Rectal smooth muscle tissue (tissue), 1 donor: ENCODE measurements at regions not wholly inside any gene's neighbourhood (a gene's known extent, or its start where the extent isn't known, plus 50 kb on each side); places are given as distances from the start of the nearest gene placed in this dataset.
"Not testable (repeated sequence)": the region's sequence is repeated elsewhere in the genome, so short reads cannot be mapped to it uniquely, and the experiment has no call there.

Source experiments
- H3K27ac ChIP-seq: one replicate; pipeline ENCODE4 v1.7.0; 2013; ENCODE audit warnings: low read depth, low read length, inconsistent platforms
- H3K27me3 ChIP-seq: one replicate; pipeline ENCODE4 v1.7.0; 2013; ENCODE audit warnings: low read length; ENCODE audit not compliant: control insufficient read depth, insufficient read depth
- H3K36me3 ChIP-seq: one replicate; pipeline ENCODE4 v1.7.0; 2013; ENCODE audit warnings: low read length; ENCODE audit not compliant: control insufficient read depth, insufficient read depth
- H3K4me1 ChIP-seq: one replicate; pipeline ENCODE4 v1.7.0; 2013; ENCODE audit warnings: low read length; ENCODE audit not compliant: control insufficient read depth, insufficient read depth
- H3K4me3 ChIP-seq: one replicate; pipeline ENCODE4 v1.7.0; 2013; ENCODE audit warnings: low read length
- H3K9ac ChIP-seq: one replicate; pipeline ENCODE4 v1.7.0; 2013; ENCODE audit warnings: low read length

DNA sequence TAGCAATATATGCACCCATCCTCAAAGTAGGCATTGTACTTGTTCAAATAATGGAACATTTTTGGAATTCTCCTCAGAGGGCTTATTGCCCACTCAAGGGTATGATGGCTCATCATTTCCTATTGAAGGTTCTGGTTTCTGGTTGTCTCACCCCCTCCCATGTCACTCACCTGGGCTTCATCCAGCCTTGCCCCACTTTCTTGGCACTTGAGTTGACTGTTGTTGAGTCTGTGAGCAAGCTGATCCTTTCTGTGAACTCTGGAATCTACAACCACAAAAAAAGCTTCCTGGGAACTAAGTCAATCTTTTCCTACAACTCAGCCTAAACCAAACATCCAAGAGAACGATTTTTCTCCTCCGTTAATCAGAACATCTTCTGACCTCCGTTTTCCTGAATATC is 73.9 kb upstream of the ANKH start:
- Histone ChIP-seq H3K27ac (no peak overlapping the region), H3K27me3 (no peaks in the 10 kb centered on the region)

GRCh38 chr5:14944996-14945395 is 73.4 kb upstream of the ANKH start:
- no peaks in the 10 kb centered on the region for H3K36me3 ChIP-seq
- no peaks in the 10 kb centered on the region for H3K4me1 ChIP-seq
- H3K27ac ChIP-seq, result no peak overlapping the region
- H3K4me3 ChIP-seq, result no peak overlapping the region
- no peaks in the 10 kb centered on the region for H3K27me3 ChIP-seq
- no peak overlapping the region for H3K9ac ChIP-seq

More for the DNA sequence above, 73.9 kb upstream of the ANKH start:
- Histone ChIP-seq H3K9ac (no peak overlapping the region), H3K36me3 (no peaks in the 10 kb centered on the region), H3K4me3 (no peak overlapping the region), H3K4me1 (no peaks in the 10 kb centered on the region)

GRCh38 chr5:14944350-14944739 is 72.8 kb upstream of the ANKH start:
- H3K4me3 ChIP-seq, result no peak overlapping the region
- no peaks in the 10 kb centered on the region for H3K36me3 ChIP-seq
- no peak overlapping the region for H3K27ac ChIP-seq
- H3K4me1 ChIP-seq, result no peaks in the 10 kb centered on the region
- H3K9ac ChIP-seq, result no peak overlapping the region
- no peaks in the 10 kb centered on the region for H3K27me3 ChIP-seq

GRCh38 chr5:14942212-14942611 is 70.6 kb upstream of the ANKH start:
- H3K27ac ChIP-seq, result no peak overlapping the region
- H3K27me3 ChIP-seq, result no peaks in the 10 kb centered on the region
- no peak overlapping the region for H3K4me3 ChIP-seq

GRCh38 chr5:14937254-14937653 is 65.7 kb upstream of the ANKH start:
- no peak overlapping the region for H3K4me3 ChIP-seq
- H3K9ac ChIP-seq, result no peak overlapping the region
- no peaks in the 10 kb centered on the region for H3K4me1 ChIP-seq
- no peaks in the 10 kb centered on the region for H3K36me3 ChIP-seq
- H3K27ac ChIP-seq, result no peak overlapping the region
- no peaks in the 10 kb centered on the region for H3K27me3 ChIP-seq

More at GRCh38 chr5:14942212-14942611, 70.6 kb upstream of the ANKH start:
- Histone ChIP-seq H3K9ac (no peak overlapping the region), H3K36me3 (no peaks in the 10 kb centered on the region), H3K4me1 (no peaks in the 10 kb centered on the region)

GRCh38 chr5:14936588-14936987 is 65.0 kb upstream of the ANKH start:
- H3K27ac ChIP-seq, result no peak overlapping the region
- H3K9ac ChIP-seq, result no peak overlapping the region
- H3K27me3 ChIP-seq, result no peaks in the 10 kb centered on the region
- no peak overlapping the region for H3K4me3 ChIP-seq
- H3K36me3 ChIP-seq, result no peaks in the 10 kb centered on the region
- H3K4me1 ChIP-seq, result no peaks in the 10 kb centered on the region

DNA sequence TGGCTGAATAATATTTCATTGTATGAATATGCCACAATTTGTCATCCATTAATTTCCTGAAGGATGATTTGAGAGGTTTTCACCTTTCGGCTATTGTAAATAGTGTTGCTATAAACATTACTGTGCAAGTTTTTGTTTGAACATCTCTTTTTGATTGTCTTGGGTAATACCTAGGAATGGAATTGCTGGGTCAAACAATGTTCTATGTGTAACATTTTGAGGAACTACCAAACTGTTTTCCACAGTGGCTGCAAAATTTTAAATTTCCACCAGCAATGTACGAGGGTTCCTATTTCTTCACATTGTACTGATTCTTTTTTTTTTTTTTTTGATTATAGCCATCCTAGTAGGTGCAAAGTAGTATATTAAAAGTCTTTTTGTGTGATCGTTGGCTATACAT is 63.8 kb upstream of the ANKH start:
- no peak overlapping the region for H3K9ac ChIP-seq
- H3K4me1 ChIP-seq, result no peaks in the 10 kb centered on the region
- no peak overlapping the region for H3K27ac ChIP-seq
- no peak overlapping the region for H3K4me3 ChIP-seq
- H3K36me3 ChIP-seq, result no peaks in the 10 kb centered on the region
- no peaks in the 10 kb centered on the region for H3K27me3 ChIP-seq

DNA sequence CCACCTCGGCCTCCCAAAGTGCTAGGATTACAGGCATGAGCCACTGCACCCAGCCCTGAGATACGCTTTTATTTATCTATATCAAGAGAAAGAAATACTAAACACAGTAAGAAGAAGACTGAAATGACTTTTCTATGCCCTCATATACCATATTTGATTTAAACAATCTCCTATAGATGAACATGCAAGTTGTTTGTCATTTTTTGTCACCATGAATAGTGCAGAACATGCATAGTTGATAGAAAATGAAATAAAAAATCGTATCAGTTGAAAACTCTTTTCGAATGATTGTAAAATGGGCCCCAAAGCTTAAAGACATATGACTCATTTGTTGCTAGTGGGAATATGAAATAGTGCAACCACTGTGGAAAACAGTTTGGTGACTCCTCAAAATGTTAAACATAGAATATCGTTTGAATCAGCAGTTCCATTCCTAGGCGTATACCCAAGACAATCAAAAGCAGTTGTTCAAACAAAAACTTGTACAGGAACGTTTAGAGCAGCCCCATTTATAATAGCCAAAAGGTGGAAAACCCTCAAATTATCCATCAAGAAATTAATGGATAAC is 61.4 kb upstream of the ANKH start:
- Histone ChIP-seq H3K36me3 (no peaks in the 10 kb centered on the region), H3K27me3 (no peaks in the 10 kb centered on the region), H3K4me3 (no peak overlapping the region), H3K4me1 (no peaks in the 10 kb centered on the region), H3K27ac (no peak overlapping the region), H3K9ac (no peak overlapping the region)

- Histone ChIP-seq H3K36me3 (no peaks in the 10 kb centered on the region), H3K4me3 (no peak overlapping the region), H3K9ac (no peak overlapping the region), H3K27me3 (no peaks in the 10 kb centered on the region), H3K4me1 (no peaks in the 10 kb centered on the region), H3K27ac (no peak overlapping the region)
These were observed 58.9 kb upstream of the ANKH start for GRCh38 chr5:14930486-14930885.

DNA sequence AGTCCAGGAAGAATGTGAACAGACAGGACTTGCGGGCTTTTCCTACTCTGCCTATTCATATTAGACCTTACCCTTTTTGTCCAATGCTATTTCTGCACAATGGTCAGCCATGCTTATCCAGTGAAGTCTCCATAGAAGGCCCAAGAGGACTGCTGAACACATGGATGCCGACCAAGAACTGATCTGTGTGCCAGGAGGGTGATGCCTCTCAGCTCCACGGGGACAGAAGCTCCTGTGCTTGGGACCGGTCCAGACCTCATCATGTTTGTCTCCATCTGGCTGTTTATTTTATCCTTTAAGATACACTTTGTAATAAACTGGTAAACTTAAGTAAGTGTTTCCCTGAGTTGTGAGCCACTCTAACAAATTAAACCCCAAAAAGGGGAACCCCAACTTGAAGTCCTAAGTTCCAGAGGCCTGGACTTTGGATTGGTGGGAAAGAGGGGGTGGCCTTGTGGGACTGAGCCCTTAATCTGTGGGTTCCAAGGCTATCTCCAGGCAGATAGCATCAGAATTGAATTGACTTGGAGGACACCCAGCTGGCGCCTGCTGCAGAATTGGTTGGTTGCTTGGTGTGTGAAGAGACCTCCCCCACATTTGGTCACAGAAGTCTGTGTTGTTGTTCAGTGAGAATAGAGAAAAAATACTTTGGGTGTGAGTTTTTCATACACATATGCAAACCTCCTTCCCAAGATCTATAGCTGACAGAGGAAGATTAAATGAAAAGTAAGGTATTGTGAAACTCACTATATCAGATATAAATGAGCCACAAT is 57.9 kb upstream of the ANKH start:
- H3K27me3 ChIP-seq, result no peaks in the 10 kb centered on the region
- no peak overlapping the region for H3K9ac ChIP-seq
- H3K36me3 ChIP-seq, result no peaks in the 10 kb centered on the region
- H3K27ac ChIP-seq, result no peak overlapping the region
- no peaks in the 10 kb centered on the region for H3K4me1 ChIP-seq
- no peak overlapping the region for H3K4me3 ChIP-seq

DNA sequence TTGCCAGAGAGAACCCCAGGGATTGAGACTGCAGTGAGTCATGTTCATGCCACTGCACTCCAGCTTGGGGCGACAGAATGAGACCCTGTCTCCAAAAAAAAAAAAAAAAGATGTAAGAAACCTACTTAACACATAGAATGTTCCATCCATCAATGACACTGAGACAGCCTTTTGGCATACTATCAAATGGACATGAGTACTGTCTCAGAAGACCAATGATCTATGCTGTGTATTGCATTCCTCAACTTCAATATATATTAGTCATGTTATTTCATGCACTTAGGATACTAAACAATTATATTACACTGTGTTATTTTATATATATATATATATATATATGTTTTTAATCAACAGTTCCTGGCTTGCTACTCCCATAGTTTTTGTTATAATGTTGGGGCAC is 57.1 kb upstream of the ANKH start:
- Histone ChIP-seq H3K36me3 (no peaks in the 10 kb centered on the region), H3K9ac (no peak overlapping the region), H3K4me3 (no peak overlapping the region), H3K4me1 (no peaks in the 10 kb centered on the region), H3K27me3 (no peaks in the 10 kb centered on the region), H3K27ac (no peak overlapping the region)

- H3K36me3 ChIP-seq, result no peaks in the 10 kb centered on the region
- H3K4me1 ChIP-seq, result no peaks in the 10 kb centered on the region
- no peak overlapping the region for H3K9ac ChIP-seq
- no peak overlapping the region for H3K27ac ChIP-seq
- no peak overlapping the region for H3K4me3 ChIP-seq
- H3K27me3 ChIP-seq, result no peaks in the 10 kb centered on the region
These were observed 53.7 kb upstream of the ANKH start for GRCh38 chr5:14925326-14925725.

DNA sequence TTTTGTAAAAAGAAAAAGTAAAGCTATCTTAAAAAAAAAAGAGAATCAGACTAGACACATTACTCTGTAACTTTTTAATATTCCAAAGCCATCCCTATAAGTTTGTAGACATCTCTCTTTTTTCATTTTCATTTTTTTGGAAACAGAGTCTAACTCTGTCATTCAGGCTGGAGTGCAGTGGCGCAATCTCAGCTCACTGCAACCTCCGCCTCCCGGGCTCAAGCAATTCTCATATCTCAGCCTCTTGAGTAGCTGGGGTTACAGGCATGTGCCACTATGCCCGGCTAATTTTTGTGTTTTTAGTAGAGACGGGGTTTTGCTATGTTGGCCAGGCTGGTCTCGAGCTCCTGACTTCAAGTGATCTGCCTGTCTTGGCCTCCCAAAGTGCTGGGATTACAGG is 51.4 kb upstream of the ANKH start:
- H3K27me3 ChIP-seq, H3K4me1 ChIP-seq, H3K9ac ChIP-seq, H3K36me3 ChIP-seq, H3K4me3 ChIP-seq, H3K27ac ChIP-seq: not testable (repeated sequence)
